Spleen (tissue), 7 donors: ENCODE measurements at regions not wholly inside any gene's neighbourhood (a gene's known extent, or its start where the extent isn't known, plus 50 kb on each side); places are given as distances from the start of the nearest gene placed in this dataset.

Experiments
- CTCF ChIP-seq, 11 experiments: fragments of 200-600 bp in 7 of 11; fragments of 450-650 bp in 4 of 11; sonication (generic) in 4 of 11; IDR thresholded peaks in 8 of 11; conservative IDR thresholded peaks in 3 of 11; 1 replicate in 7 of 11; 2 replicates in 4 of 11; pipeline versions ENCODE4 v1.4.0 to v1.8.0; 2016 to 2021; ENCODE audit warnings: antibody characterized with exemption in 11 of 11, inconsistent platforms in 4 of 11, mild to moderate bottlenecking in 1 of 11
- POLR2A ChIP-seq, 3 donors: fragments of 450-650 bp; IDR thresholded peaks; one replicate each; pipeline ENCODE4 v1.5.1; 2017; ENCODE audit warnings: antibody characterized with exemption in 3 of 3, mild to moderate bottlenecking in 1 of 3
- donor health status: DM: no; HTN: no; CAD: no; lungs with moderate emphysema.
- donor health status: DM: no; HTN: no; CAD: no.
- donor health status: DM: no; HTN: no; CAD: no.

GRCh38 chr3:1883534-1883933 is 215.1 kb upstream of the CNTN4 start:
- TF ChIP-seq CTCF (IDR thresholded peaks at IDR 0.05 in 8 of 11, conservative IDR thresholded peaks at IDR 0.05 in 3 of 11), result no peak
- TF ChIP-seq POLR2A (IDR thresholded peaks at IDR 0.05), result no peak
